ENCODE measurements at regions not wholly inside any gene's neighbourhood (a gene's known extent, or its start where the extent isn't known, plus 50 kb on each side); places are given as distances from the start of the nearest gene placed in this dataset. TPM values are rescaled to one million over a fixed set of nuclear protein-coding genes. Genes with fewer than 3 reads are reported as not detected.

- Histone ChIP-seq H3K79me2 (ENCODE audit: control insufficient read depth, insufficient read depth, low read length) (no peaks in the 10 kb centered on the region), H3K36me3 (ENCODE audit: control insufficient read depth, insufficient read depth, low read length) (no peaks in the 10 kb centered on the region), H3K56ac (ENCODE audit: low read length) (no peak overlapping the region), H2BK120ac (ENCODE audit: low read depth, low read length) (no peak overlapping the region), H3K4me2 (ENCODE audit: low read length) (no peak overlapping the region), H3K23ac (ENCODE audit: low read length) (no peak overlapping the region), H4K5ac (ENCODE audit: low read length) (no peak overlapping the region), H3K27ac (ENCODE audit: low read depth, low read length) (no peak overlapping the region), H3K4me1 (ENCODE audit: control insufficient read depth, low read depth, low read length) (no peaks in the 10 kb centered on the region), H3K4me3 (ENCODE audit: low read length) (no peak overlapping the region), H2AK5ac (ENCODE audit: low read length) (no peak overlapping the region), H3K4ac (ENCODE audit: low read depth, low read length) (no peak overlapping the region), H3K27me3 (ENCODE audit: insufficient read depth, low read length, poor library complexity) (no peaks in the 10 kb centered on the region), H3K9ac (ENCODE audit: low read length) (no peak overlapping the region), H2BK15ac (replicated peaks; ENCODE audit: low read depth) (no peak overlapping the region), H3K18ac (ENCODE audit: low read length) (no peak overlapping the region), H3K79me1 (ENCODE audit: low read length) (no peaks in the 10 kb centered on the region), H4K8ac (ENCODE audit: low read depth, low read length) (no peak overlapping the region), H2BK5ac (ENCODE audit: low read length) (no peak overlapping the region)
- DNase-seq = no peak
- no CpG with 5 or more reads among the region's 2 CpGs for WGBS (ENCODE audit: extremely low coverage, insufficient coverage, low lambda C conversion rate)
These were observed 50.2 kb upstream of the BCL9 start for GRCh38 chr1:147491098-147491497.

Small RNA genes in the stretch of these regions (small RNA-seq; reads per million reads assigned to genes)
- gene RF00019 (ENCODE audit: insufficient read depth) = not detected

Data from mesendoderm (in vitro differentiated cells).